Ovary (tissue), 3 donors: ENCODE measurements at regions not wholly inside any gene's neighbourhood (a gene's known extent, or its start where the extent isn't known, plus 50 kb on each side); places are given as distances from the start of the nearest gene placed in this dataset.

Experiments used
- POLR2A ChIP-seq: fragments of 450-650 bp; IDR thresholded peaks from one replicate; pipeline ENCODE4 v1.6.1; 2017; ENCODE audit warnings: antibody characterized with exemption, mild to moderate bottlenecking, moderate library complexity
- TF ChIP-seq, protein P1 (sequence below), 3 donors: fragments of 450-650 bp in 2 of 3; fragments of 200-600 bp in 1 of 3; IDR thresholded peaks; one replicate each; pipeline versions ENCODE4 v1.5.1 to v1.8.0; 2016 to 2022; ENCODE audit warnings: antibody characterized with exemption in 3 of 3, mild to moderate bottlenecking in 1 of 3
- donor health status: DM: no; HTN: no; CAD: no.

DNA sequence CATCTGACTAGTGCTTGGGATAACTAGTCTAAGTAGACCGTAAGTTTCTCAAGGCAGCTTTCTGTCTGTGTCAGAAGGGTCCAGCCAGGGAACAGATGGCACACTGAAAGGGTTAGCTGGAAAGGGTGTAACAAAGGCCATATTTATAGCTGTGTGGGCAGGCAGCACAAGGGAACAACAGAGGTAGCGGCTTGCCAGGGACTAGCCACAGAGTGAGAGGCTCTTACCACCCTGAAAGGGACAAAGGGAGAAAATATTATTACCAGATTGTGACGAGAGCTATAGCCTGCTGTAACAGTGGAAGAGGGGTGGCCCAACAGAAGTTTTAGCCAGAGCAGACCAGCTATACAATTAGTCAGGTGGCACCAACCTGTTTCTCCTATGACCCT is 129.4 kb downstream of the CCDC34 start:
- TF ChIP-seq, protein P1, sequence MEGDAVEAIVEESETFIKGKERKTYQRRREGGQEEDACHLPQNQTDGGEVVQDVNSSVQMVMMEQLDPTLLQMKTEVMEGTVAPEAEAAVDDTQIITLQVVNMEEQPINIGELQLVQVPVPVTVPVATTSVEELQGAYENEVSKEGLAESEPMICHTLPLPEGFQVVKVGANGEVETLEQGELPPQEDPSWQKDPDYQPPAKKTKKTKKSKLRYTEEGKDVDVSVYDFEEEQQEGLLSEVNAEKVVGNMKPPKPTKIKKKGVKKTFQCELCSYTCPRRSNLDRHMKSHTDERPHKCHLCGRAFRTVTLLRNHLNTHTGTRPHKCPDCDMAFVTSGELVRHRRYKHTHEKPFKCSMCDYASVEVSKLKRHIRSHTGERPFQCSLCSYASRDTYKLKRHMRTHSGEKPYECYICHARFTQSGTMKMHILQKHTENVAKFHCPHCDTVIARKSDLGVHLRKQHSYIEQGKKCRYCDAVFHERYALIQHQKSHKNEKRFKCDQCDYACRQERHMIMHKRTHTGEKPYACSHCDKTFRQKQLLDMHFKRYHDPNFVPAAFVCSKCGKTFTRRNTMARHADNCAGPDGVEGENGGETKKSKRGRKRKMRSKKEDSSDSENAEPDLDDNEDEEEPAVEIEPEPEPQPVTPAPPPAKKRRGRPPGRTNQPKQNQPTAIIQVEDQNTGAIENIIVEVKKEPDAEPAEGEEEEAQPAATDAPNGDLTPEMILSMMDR (IDR thresholded peaks at IDR 0.05), result no peak
- no peak for TF ChIP-seq POLR2A
